SHP77 treated with DMSO at 0.1 percent for 48 hours (cell line): ENCODE measurements at regions not wholly inside any gene's neighbourhood (a gene's known extent, or its start where the extent isn't known, plus 50 kb on each side); places are given as distances from the start of the nearest gene placed in this dataset.
A peak's percentile ranks its signal among the peaks of the same experiment; 100 is the strongest.

ENCODE experiments used
- DNase-seq: peaks from one replicate; lab custom pipeline; 2025; lab: John Stamatoyannopoulos, UW

DNA sequence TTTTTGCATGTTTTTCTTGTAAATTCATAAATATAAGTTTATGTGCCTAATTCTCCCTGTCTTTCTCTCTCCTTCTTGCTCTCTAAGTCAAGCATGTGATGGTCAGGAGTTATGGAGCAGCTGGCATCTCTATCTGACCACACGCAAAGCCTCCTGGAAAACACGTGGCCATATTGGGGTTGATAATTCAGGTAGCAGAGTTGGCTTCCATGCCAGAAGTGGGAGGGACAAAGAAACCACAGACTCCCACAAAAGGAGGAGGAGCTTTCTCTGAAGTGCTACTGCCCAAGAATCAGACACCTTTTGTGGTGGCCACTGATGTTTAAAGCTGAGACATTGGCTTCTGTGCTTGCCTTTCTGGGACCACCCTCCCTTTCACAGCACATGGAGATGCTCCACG lies 517.6 kb upstream of the TMEM132C start:
- DNase-seq, result no peak

- no peak for DNase-seq
Observed at GRCh38 chr12:127750076-127750840, 516.7 kb upstream of the TMEM132C start.

DNA sequence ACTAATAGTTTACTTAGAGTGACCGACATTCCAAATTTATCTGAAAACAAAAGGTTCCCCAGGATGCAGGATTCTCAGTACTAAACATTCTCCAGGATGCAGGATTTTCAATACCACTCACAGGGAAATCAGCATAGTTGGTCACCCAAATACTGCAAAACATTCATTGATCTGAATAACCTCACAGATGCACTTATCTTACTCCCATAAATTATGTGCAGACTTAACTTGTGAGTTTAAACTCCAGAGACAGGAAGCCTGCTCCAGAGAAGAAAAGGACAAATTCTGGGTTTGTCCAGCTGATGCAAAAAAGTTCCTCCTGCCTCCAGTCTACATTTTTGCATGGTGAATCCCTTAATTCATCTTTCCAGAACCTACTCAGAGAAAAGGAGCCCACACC lies 514.2 kb upstream of the TMEM132C start:
- no peak for DNase-seq

GRCh38 chr12:127760357-127760756 lies 506.6 kb upstream of the TMEM132C start:
- DNase-seq, result no peak

GRCh38 chr12:127760996-127761395 lies 506.0 kb upstream of the TMEM132C start:
- no peak for DNase-seq

DNA sequence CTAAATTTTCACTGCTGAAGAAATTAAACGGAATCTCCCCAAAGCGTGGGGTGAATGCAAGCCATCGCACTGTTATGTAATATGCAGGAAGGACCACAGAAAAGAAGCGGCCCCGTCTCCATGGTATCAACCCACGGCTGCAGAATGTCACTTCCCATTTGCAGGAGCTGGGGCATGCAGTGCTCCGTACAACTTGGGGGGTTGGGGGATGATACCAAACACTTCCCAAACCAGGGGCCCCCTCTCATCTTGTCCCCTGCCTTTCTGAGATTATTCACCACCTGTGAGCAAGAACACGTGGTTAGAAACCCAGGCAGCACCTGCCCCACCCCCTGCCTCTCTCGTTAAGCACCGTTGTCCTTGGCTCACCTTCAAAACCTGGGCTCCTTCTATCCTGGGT lies 505.1 kb upstream of the TMEM132C start:
- no peak for DNase-seq

DNA sequence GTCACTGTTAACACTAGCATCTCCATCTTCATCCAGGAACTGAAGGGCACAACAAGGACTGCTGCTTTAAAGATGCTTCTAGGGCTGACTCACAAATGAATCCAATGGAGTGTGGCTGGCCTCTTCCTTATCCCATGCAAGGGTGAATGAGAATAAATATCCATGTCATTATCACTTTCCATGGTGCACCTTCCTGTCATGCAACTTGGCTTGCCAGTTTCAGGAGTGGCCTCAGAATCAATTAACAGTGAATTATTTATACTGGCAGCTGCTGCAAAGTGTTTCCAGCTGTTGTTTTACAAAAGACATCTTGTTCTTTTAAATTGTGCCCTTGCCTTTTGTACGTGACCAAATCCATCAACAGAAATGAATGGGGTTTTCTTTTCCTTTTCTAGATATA lies 499.3 kb upstream of the TMEM132C start:
- no peak for DNase-seq

DNA sequence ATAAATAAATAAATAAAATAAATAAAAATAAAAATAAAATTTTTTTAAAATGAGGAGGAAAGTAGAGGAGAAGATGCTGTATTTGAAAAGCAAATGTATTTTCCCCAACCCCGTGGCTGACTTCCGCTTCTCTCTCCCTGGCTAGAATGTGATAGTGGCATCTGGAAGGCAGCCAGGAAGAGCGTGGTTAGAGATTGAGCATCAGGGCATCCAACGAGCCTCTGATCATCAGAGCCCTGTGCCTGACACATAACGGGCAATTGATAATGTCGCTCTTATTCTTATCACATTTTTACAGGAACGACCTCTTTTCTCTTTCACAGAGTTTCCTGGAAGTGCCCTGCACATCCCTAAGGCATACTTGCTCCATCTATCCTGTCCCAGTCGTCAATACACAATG lies 496.9 kb upstream of the TMEM132C start:
- peak; percentile 26 for DNase-seq

GRCh38 chr12:127771546-127771945 lies 495.4 kb upstream of the TMEM132C start:
- DNase-seq, result no peak

DNA sequence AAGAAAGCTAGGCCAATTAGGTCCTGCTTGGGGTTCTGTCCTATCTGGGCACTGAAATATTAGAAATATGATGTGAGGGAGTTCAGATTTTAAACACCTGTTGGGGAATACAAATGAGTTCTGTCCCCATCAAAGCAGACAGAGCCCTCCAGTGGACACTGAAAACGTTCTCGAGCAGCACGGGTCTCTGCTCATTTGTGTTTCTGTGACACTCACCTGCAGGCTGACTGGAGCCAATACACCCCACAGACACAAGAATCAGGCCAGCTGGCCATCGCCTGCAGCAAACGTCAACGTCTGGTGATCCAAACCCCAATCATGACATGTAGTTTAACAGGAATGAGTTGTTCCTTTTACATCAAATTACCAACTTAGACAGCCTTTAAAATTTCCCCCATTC lies 493.4 kb upstream of the TMEM132C start:
- peak; percentile 78 for DNase-seq

DNA sequence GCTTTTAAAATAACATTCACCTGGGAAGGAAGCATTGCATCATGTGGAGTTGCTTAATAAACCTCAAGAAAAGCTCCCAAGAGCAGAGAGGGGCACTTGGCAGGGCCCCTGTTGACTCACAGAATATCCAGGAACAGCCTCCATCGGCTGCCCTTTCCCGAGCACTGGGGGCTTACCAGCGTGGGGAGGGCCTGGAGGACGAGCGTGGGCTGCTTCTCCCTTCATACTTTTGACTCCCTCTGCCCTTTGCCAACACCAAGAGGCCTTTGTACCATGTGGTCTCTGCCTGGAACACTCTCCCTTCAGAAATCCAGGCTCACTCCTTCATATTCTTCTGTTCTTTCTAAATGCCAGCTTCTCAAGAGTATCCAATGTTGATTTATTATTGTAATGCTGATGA lies 492.1 kb upstream of the TMEM132C start:
- no peak for DNase-seq

DNA sequence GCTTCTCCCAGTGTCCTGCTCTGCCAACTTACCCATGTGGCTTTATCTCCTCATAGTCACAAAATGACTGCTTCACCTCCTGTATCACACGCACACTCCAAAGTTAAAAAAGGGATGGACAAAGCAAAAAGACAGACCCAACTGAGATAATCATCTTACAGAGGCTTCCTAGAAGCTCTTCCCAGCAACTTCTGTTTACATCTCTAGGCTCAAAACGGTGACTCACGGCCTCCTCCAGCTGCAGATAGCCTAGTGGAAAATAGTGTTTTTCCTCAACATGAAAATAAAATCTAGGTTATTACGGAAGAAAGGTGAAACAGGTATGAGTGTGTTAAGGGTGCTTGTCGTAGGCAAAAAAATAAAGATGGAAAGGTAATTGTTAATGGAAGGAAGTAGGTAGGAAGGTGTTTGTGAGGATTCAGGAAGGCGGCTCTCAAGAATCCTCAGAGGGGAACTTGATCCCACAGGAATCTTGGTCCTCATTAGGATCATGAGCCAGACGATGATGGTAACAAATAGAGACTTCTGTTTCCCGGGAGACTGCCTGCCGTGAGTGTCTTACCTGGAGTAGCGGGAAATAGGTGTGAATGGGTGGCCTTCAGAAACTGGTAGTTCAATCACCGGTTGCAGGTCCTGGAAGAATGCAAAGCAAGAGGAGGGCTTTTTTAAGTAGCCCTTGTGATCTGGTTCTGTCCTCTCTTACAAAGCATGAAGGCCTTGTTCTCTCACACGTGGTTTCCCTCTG lies 487.5 kb upstream of the TMEM132C start:
- no peak for DNase-seq

DNA sequence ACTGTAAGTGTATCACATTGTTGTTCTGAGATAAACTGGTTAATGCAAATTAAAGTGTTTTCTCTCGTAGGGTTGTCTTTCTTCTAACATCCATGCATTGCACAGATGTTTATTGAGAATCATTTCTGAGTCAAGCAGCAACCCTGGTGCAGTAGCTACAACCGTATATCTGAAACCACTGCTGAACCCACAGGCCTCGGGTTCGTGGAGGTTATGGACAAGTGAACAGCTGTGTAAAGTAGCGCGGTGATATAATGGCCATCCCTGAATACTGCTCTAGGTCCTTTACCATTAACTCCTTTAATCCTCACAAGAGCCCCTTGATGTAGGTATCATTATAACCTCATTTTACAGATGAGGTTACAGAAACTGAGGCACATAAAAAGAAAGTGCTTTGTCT lies 486.1 kb upstream of the TMEM132C start:
- DNase-seq, result no peak

- DNase-seq, result peak; percentile 31
Observed at GRCh38 chr12:127781336-127781735, 485.6 kb upstream of the TMEM132C start.

- no peak for DNase-seq
Observed at GRCh38 chr12:127785540-127785939, 481.4 kb upstream of the TMEM132C start.

DNA sequence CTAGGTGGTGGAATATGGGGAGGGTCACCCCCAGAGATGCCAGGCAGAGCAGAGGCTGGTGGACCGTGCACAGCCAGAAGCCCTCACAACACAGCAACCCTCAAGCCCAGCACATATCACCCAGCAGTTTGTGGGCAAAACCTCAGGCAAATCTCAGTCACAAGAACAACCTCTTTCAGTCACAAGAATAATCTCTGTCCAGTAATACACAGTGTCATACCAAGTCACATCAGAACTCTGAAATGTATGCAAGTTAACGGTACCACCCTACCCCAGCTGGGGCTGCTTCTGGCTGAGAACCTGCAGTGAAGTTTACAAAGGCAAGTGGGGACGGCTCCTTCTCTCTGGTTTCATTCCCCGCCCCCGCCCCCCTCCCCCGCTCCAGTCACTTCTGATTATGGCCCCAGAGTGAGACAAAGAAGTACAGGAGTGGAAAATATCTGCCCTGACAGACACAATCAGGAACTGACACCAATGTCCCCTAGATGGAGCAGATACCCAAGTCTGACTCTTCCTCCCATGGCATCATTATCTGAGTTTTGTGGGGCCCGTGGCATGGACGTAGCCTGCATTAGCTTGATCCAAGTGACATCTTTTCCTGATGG lies 480.9 kb upstream of the TMEM132C start:
- no peak for DNase-seq

GRCh38 chr12:127787544-127787943 lies 479.4 kb upstream of the TMEM132C start:
- no peak for DNase-seq

- no peak for DNase-seq
Observed at GRCh38 chr12:127790376-127790775, 476.6 kb upstream of the TMEM132C start.

- DNase-seq, result no peak
Observed at GRCh38 chr12:127791217-127791616, 475.8 kb upstream of the TMEM132C start.

GRCh38 chr12:127797918-127798317 lies 469.1 kb upstream of the TMEM132C start:
- DNase-seq, result no peak

DNA sequence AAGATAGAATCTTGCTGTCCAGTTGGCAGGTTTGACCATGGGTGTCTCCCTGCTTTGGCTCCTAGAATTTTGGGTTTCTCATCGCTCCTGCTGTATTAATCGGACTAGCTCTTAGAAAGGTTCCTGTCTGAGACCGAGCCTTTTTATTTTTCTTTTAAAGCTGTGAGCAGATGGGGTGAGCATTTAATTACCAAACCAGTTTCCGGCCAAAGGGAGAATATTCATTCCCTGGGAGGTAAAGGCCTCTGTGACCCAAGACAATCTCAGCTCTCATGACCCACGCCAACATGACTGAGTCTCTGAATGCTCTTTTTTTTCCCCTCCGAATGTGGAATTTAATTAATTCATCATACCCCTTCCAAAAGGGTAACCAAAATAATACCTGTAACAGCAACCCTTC lies 464.7 kb upstream of the TMEM132C start:
- no peak for DNase-seq

- DNase-seq, result no peak
Observed at GRCh38 chr12:127803545-127803944, 463.4 kb upstream of the TMEM132C start.

DNA sequence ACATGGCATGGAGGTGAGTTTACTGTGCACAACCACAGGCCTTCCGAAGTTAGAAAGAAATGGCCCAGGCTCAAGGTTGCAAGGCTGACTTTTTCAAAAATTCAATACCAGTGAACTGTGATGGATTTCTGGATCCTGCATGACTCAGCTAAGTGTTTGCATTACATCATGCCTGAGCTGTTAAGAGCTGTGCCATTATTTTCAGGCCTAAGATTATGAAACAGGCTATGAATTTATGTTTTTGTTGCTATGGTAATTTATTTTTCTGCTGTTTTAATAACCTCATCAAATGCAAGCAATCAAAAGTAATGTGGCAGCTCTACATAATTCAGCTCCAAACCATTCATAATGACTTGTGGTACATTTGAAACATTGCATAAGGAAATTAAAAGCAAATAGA lies 457.7 kb upstream of the TMEM132C start:
- peak; percentile 63 for DNase-seq
